ENCODE measurements at regions not wholly inside any gene's neighbourhood (a gene's known extent, or its start where the extent isn't known, plus 50 kb on each side); places are given as distances from the start of the nearest gene placed in this dataset.

- Histone ChIP-seq H3K27me3 (no peaks in the 10 kb centered on the region), H3K36me3 (no peaks in the 10 kb centered on the region), H3K27ac (no peak overlapping the region), H3K4me3 (no peak overlapping the region), H3K9me3 (replicated peaks) (no peaks in the 10 kb centered on the region), H3K4me1 (no peaks in the 10 kb centered on the region)
- no peak for DNase-seq
Measured at GRCh38 chr13:87827479-87827878, 156.3 kb downstream of the SLITRK5 start.

- DNase-seq: no peak
- no peak overlapping the region for H3K27ac ChIP-seq
- H3K9me3 ChIP-seq (replicated peaks): no peaks in the 10 kb centered on the region
- H3K4me3 ChIP-seq: no peak overlapping the region
- no peaks in the 10 kb centered on the region for H3K27me3 ChIP-seq
- no peaks in the 10 kb centered on the region for H3K4me1 ChIP-seq
- no peaks in the 10 kb centered on the region for H3K36me3 ChIP-seq
Measured at GRCh38 chr13:87837522-87837921, 166.4 kb downstream of the SLITRK5 start.

- no peaks in the 10 kb centered on the region for H3K9me3 ChIP-seq (replicated peaks)
- H3K27me3 ChIP-seq: no peaks in the 10 kb centered on the region
- no peak for DNase-seq
- no peaks in the 10 kb centered on the region for H3K4me1 ChIP-seq
- H3K36me3 ChIP-seq: no peaks in the 10 kb centered on the region
- H3K4me3 ChIP-seq: no peak overlapping the region
- H3K27ac ChIP-seq: no peak overlapping the region
Measured at GRCh38 chr13:87837946-87838345, 166.8 kb downstream of the SLITRK5 start.

- H3K9me3 ChIP-seq (replicated peaks): no peaks in the 10 kb centered on the region
- H3K27me3 ChIP-seq: no peaks in the 10 kb centered on the region
- H3K36me3 ChIP-seq: no peaks in the 10 kb centered on the region
- no peak overlapping the region for H3K27ac ChIP-seq
- no peak for DNase-seq
- H3K4me3 ChIP-seq: no peak overlapping the region
- H3K4me1 ChIP-seq: no peaks in the 10 kb centered on the region
Measured at GRCh38 chr13:87851410-87851809, 180.2 kb downstream of the SLITRK5 start.

GRCh38 chr13:87855553-87855952 lies 184.4 kb downstream of the SLITRK5 start:
- H3K36me3 ChIP-seq: no peaks in the 10 kb centered on the region
- H3K27ac ChIP-seq: no peak overlapping the region
- H3K4me1 ChIP-seq: no peaks in the 10 kb centered on the region
- no peak overlapping the region for H3K4me3 ChIP-seq
- DNase-seq: no peak
- no peaks in the 10 kb centered on the region for H3K9me3 ChIP-seq (replicated peaks)
- no peaks in the 10 kb centered on the region for H3K27me3 ChIP-seq

GRCh38 chr13:87859261-87859660 lies 188.1 kb downstream of the SLITRK5 start:
- Histone ChIP-seq H3K4me3 (no peak overlapping the region), H3K27ac (no peak overlapping the region), H3K9me3 (replicated peaks) (no peaks in the 10 kb centered on the region), H3K27me3 (no peaks in the 10 kb centered on the region), H3K36me3 (no peaks in the 10 kb centered on the region), H3K4me1 (no peaks in the 10 kb centered on the region)
- DNase-seq: no peak

GRCh38 chr13:87867426-87867825 lies 196.3 kb downstream of the SLITRK5 start:
- no peaks in the 10 kb centered on the region for H3K9me3 ChIP-seq (replicated peaks)
- H3K27me3 ChIP-seq: no peaks in the 10 kb centered on the region
- no peaks in the 10 kb centered on the region for H3K36me3 ChIP-seq
- no peak overlapping the region for H3K4me3 ChIP-seq
- no peak overlapping the region for H3K27ac ChIP-seq
- DNase-seq: no peak
- no peaks in the 10 kb centered on the region for H3K4me1 ChIP-seq

- Histone ChIP-seq H3K27ac (no peak overlapping the region), H3K4me1 (no peaks in the 10 kb centered on the region), H3K4me3 (no peak overlapping the region), H3K9me3 (replicated peaks) (no peaks in the 10 kb centered on the region), H3K27me3 (no peaks in the 10 kb centered on the region), H3K36me3 (no peaks in the 10 kb centered on the region)
- DNase-seq: no peak
Measured at GRCh38 chr13:87868731-87869130, 197.6 kb downstream of the SLITRK5 start.

GRCh38 chr13:87872813-87873212 lies 201.6 kb downstream of the SLITRK5 start:
- no peaks in the 10 kb centered on the region for H3K27me3 ChIP-seq
- no peak overlapping the region for H3K27ac ChIP-seq
- H3K36me3 ChIP-seq: no peaks in the 10 kb centered on the region
- H3K4me3 ChIP-seq: no peak overlapping the region
- H3K4me1 ChIP-seq: no peaks in the 10 kb centered on the region
- DNase-seq: no peak
- H3K9me3 ChIP-seq (replicated peaks): no peaks in the 10 kb centered on the region

GRCh38 chr13:87877477-87877876 lies 206.3 kb downstream of the SLITRK5 start:
- Histone ChIP-seq H3K36me3 (no peaks in the 10 kb centered on the region), H3K27ac (no peak overlapping the region), H3K4me1 (no peaks in the 10 kb centered on the region), H3K27me3 (no peaks in the 10 kb centered on the region), H3K9me3 (replicated peaks) (no peaks in the 10 kb centered on the region), H3K4me3 (no peak overlapping the region)
- DNase-seq: no peak

GRCh38 chr13:87878706-87879105 lies 207.5 kb downstream of the SLITRK5 start:
- Histone ChIP-seq H3K4me1 (no peaks in the 10 kb centered on the region), H3K9me3 (replicated peaks) (no peaks in the 10 kb centered on the region), H3K36me3 (no peaks in the 10 kb centered on the region), H3K27me3 (no peaks in the 10 kb centered on the region), H3K27ac (no peak overlapping the region), H3K4me3 (no peak overlapping the region)
- DNase-seq: no peak

- Histone ChIP-seq H3K9me3 (replicated peaks) (no peaks in the 10 kb centered on the region), H3K36me3 (no peaks in the 10 kb centered on the region), H3K4me3 (no peak overlapping the region), H3K4me1 (no peaks in the 10 kb centered on the region), H3K27ac (no peak overlapping the region), H3K27me3 (no peaks in the 10 kb centered on the region)
- peak; percentile 16 to 51 for DNase-seq
Measured at GRCh38 chr13:87884884-87885283, 213.7 kb downstream of the SLITRK5 start.

- no peak for DNase-seq
- Histone ChIP-seq H3K36me3 (no peaks in the 10 kb centered on the region), H3K9me3 (replicated peaks) (no peaks in the 10 kb centered on the region), H3K4me3 (no peak overlapping the region), H3K27me3 (no peaks in the 10 kb centered on the region), H3K4me1 (no peaks in the 10 kb centered on the region), H3K27ac (no peak overlapping the region)
Measured at GRCh38 chr13:87887459-87888123, 216.4 kb downstream of the SLITRK5 start.

- H3K9me3 ChIP-seq (replicated peaks): no peaks in the 10 kb centered on the region
- H3K4me3 ChIP-seq: no peak overlapping the region
- H3K27me3 ChIP-seq: no peaks in the 10 kb centered on the region
- no peak for DNase-seq
- H3K4me1 ChIP-seq: no peaks in the 10 kb centered on the region
- no peaks in the 10 kb centered on the region for H3K36me3 ChIP-seq
- H3K27ac ChIP-seq: no peak overlapping the region
Measured at GRCh38 chr13:87889254-87889653, 218.1 kb downstream of the SLITRK5 start.

GRCh38 chr13:87893186-87893585 lies 222.0 kb downstream of the SLITRK5 start:
- DNase-seq: no peak

GRCh38 chr13:87894059-87894458 lies 222.9 kb downstream of the SLITRK5 start:
- Histone ChIP-seq H3K27me3 (no peaks in the 10 kb centered on the region), H3K27ac (no peak overlapping the region), H3K4me1 (no peaks in the 10 kb centered on the region), H3K9me3 (replicated peaks) (no peaks in the 10 kb centered on the region), H3K36me3 (no peaks in the 10 kb centered on the region), H3K4me3 (no peak overlapping the region)
- no peak for DNase-seq

More at GRCh38 chr13:87893186-87893585, 222.0 kb downstream of the SLITRK5 start:
- no peak overlapping the region for H3K27ac ChIP-seq
- no peaks in the 10 kb centered on the region for H3K36me3 ChIP-seq
- H3K4me3 ChIP-seq: no peak overlapping the region
- H3K4me1 ChIP-seq: no peaks in the 10 kb centered on the region
- H3K9me3 ChIP-seq (replicated peaks): no peaks in the 10 kb centered on the region
- no peaks in the 10 kb centered on the region for H3K27me3 ChIP-seq
